HCT116 (cell line): ENCODE measurements at regions not wholly inside any gene's neighbourhood (a gene's known extent, or its start where the extent isn't known, plus 50 kb on each side); places are given as distances from the start of the nearest gene placed in this dataset.

Experiments used
- JUND ChIP-seq: IDR thresholded peaks from 2 replicates; pipeline ENCODE4 v1.6.1; 2012
- POLR2A ChIP-seq: IDR thresholded peaks from 2 replicates; pipeline ENCODE4 v1.7.0; 2011; ENCODE audit warnings: borderline replicate concordance; ENCODE audit not compliant: insufficient read depth, insufficient read length; ENCODE audit errors: extremely low read depth
- TCF7L2 ChIP-seq: IDR thresholded peaks from 2 replicates; pipeline ENCODE4 v1.7.0; 2011; ENCODE audit warnings: borderline replicate concordance, inconsistent platforms; ENCODE audit not compliant: insufficient read depth, insufficient read length; ENCODE audit errors: extremely low read depth
- YY1 ChIP-seq: IDR thresholded peaks from 2 replicates; pipeline ENCODE4 v1.6.1; 2011; ENCODE audit warnings: low read length, low read depth, moderate library complexity, mild to moderate bottlenecking; ENCODE audit not compliant: insufficient replicate concordance; ENCODE audit errors: extremely low read depth
- TF ChIP-seq, protein P1 (sequence below), 3 experiments: fragments of 200-600 bp in 1 of 3; sonication (generic) in 1 of 3; IDR thresholded peaks in 2 of 3; conservative IDR thresholded peaks in 1 of 3; 2 replicates each; pipeline ENCODE4 v1.5.1; 2012 to 2017; ENCODE audit warnings: low read depth in 2 of 3, low read length in 2 of 3, antibody characterized with exemption in 1 of 3, borderline replicate concordance in 1 of 3, control low read depth in 1 of 3, mild to moderate bottlenecking in 1 of 3, mixed read lengths in 1 of 3, mixed run types in 1 of 3, moderate library complexity in 1 of 3; ENCODE audit not compliant: insufficient read depth in 1 of 3
- TF ChIP-seq, protein P2 (sequence below): IDR thresholded peaks from 2 replicates; pipeline ENCODE4 v1.6.1; 2012

DNA sequence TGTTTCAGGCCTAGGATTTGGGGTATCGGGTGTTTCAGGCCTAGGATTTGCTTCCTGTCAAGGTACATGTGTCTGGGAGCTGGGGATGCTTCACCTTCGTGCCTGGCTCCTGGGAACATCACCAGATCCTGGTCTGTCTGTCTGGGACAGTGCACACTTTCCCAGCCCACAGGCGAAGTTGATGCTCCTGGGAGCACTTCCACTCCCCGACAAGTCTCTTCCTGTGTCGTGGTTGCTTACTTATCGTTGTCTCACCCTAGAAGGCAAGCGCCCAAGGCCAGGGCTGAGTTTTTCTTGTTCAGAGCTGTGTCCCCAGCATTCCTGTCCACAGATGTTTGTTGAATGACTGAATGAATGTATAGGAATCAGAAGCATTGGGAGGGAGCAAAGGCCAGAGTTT is 71.5 kb downstream of the LINC01488 start:
- TF ChIP-seq, protein P1, sequence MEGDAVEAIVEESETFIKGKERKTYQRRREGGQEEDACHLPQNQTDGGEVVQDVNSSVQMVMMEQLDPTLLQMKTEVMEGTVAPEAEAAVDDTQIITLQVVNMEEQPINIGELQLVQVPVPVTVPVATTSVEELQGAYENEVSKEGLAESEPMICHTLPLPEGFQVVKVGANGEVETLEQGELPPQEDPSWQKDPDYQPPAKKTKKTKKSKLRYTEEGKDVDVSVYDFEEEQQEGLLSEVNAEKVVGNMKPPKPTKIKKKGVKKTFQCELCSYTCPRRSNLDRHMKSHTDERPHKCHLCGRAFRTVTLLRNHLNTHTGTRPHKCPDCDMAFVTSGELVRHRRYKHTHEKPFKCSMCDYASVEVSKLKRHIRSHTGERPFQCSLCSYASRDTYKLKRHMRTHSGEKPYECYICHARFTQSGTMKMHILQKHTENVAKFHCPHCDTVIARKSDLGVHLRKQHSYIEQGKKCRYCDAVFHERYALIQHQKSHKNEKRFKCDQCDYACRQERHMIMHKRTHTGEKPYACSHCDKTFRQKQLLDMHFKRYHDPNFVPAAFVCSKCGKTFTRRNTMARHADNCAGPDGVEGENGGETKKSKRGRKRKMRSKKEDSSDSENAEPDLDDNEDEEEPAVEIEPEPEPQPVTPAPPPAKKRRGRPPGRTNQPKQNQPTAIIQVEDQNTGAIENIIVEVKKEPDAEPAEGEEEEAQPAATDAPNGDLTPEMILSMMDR (IDR thresholded peaks at IDR 0.05 in 2 of 3, conservative IDR thresholded peaks at IDR 0.05 in 1 of 3; ENCODE audit: borderline replicate concordance in 1 of 3, insufficient read depth in 1 of 3, low read depth in 2 of 3, low read length in 2 of 3), result no peak
- TF ChIP-seq POLR2A (no peak), JUND (no peak), TCF7L2 (no peak), YY1 (no peak)
- TF ChIP-seq, protein P2, sequence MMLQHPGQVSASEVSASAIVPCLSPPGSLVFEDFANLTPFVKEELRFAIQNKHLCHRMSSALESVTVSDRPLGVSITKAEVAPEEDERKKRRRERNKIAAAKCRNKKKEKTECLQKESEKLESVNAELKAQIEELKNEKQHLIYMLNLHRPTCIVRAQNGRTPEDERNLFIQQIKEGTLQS, result no peak
